Fibroblast of skin of abdomen (primary cell): ENCODE measurements at regions not wholly inside any gene's neighbourhood (a gene's known extent, or its start where the extent isn't known, plus 50 kb on each side); places are given as distances from the start of the nearest gene placed in this dataset.

ENCODE experiments used
- DNase-seq: peaks from one replicate; pipeline ENCODE4 v3.0.0-alpha.2; 2013

DNA sequence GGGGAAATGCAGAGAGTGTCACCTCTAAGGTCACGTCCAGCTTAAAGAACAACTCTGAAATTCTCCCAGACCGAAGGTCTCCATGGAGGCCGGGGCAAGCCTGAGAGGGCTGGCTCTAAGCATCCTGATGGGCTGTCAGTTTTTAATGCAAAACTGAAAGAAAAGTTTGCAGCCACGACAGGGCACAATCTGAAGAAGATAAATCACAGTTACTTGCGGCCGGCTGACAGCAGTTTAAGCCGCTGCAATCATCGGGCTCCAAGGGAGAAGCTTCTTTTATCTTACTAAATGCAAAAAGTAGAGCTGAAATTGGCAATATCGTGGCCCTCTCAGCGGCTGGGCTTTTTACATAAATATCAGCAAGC lies 168.8 kb downstream of the CYLD start:
- DNase-seq, result no peak

DNA sequence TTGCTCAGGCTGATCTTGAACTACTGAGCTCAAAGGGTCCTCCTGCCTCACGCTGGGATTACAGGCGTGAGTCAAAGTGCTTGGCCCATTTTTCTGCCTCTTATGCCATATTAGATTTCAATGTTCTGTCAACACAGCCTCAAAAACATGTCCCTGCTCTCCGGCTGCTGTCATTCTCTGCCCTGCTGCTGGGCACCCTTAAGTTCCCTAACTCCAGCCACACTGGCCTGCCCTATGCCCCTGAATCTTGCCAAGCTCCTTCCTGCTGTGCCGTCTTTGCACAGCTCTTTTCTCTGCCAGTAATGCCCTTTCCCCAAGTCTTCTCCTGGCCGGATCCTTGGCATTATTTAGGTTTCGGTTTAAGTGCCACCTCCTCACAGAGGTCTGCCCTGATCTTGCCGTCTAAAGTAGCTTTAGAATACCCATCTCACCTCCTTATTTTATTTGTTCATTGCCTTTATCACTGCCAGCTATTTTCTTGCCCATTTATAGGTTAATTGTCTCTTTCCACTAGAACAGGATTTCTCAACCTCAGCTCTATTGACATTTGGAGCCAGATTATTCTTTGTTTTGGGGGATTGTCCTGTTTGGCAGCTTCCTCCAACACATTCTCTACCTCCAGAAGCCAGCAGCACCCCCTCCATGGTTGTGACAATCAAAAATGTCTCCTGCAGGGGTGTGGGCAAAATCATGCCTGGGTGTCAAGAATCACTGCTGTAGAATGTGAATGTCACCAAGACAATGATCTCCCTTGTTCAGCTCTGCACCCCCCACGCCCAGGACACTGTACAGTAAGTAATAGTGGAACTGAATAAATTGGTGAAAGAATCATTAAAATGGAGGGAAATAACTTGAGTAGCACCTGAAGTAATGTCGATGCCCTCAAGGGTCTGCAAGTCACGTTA lies 168.2 kb downstream of the CYLD start:
- no peak for DNase-seq

DNA sequence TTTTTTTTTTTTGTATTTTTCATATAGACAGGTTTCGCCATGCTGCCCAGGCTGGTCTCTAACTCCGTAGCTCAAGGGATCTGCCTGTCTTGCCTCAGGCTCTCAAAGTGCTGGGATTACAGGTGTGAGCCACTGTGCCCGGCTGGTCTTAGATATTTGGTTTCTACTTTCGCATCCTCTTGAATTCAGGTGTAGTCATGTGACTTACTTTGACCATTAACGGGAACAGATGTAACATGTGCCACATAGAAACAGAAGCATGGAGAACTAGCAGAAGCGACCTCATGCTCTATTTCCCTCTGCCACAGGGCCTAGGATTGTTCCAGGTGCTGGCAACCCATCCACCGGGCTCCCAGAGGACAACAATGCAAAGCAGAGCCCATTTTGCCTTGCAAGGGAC lies 166.6 kb downstream of the CYLD start:
- no peak for DNase-seq

DNA sequence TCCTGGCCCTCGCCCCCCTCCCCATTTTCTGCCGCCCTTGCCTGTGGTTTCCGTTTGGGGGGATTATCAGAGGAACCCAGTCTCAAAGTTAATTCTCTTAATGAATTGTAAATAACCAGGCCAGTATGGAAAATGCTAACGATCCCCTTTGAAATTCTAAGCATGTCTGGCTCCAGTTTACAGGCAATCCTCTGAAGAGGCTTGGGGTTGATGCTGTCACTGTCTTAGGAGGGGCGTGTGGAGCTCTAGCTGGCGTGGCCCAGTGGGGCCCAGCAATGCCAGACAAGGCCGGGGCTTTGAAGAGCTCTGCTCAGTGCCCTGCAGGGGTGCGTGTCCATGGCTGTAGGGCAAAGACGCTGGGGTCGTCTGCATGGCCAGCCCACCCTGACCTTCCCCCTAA lies 164.6 kb downstream of the CYLD start:
- no peak for DNase-seq

DNA sequence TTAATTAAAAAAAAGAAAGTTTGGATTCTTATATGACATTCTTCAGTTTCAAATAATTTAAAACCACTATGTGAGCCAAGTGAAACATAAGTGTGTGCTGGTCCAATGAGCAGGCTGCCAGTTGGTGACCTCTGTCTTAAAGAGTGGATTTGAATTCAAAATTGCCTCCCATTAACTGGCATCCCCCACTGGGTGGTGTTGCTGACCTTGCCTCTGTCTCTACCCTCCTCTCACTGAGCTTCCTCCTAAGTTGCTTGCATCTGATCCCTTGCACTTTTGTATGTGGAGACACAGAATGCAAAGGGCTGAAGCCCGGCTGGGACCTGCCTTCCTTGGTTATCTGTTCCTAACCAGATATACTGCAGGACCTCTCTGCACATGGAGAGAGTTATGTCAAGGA lies 160.6 kb downstream of the CYLD start:
- DNase-seq, result no peak

DNA sequence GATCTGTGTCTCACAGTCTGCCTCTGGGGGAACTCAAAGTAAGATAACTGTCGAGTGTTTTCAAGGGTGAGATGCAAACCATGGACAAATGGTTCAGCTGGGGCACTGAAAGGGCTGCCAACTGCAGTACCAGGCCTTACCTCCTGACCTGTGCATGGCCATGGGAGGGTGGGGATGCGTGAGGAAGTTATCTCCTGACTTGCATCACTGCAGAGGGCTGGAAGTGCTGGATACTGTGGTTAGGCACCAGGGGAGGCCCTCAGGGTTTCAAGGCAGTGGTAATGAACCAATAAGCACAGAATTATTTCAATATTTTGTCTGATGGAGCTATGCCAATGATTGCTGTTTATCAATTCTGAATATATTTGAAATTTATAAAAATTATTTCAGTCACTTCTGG lies 159.2 kb downstream of the CYLD start:
- no peak for DNase-seq

DNA sequence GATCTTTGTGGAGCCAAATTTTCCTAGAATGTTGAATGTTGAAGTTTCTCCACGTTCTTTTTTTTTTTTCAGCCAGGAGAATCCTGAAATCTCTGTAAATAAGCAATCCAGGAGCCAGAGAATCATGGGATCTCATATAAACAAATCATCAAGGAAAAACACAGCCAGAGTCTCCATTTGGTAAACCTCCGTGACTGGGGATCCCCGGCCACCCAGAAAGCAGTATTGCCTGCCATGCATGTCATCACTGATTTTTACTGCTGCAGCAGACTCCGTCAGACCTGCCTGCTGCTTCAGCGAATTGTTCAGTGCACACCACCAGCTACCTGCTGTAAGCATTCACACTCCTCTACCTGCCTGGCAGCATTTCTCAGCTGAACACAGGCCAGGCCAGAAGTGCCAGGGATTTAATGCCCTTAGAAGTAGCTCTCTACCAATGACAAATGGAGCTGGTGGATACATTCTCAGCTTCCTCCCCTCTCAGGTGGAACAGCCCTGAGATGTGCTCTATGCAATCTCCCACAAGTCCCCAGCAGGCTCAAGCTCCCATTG lies 158.6 kb downstream of the CYLD start:
- no peak for DNase-seq

DNA sequence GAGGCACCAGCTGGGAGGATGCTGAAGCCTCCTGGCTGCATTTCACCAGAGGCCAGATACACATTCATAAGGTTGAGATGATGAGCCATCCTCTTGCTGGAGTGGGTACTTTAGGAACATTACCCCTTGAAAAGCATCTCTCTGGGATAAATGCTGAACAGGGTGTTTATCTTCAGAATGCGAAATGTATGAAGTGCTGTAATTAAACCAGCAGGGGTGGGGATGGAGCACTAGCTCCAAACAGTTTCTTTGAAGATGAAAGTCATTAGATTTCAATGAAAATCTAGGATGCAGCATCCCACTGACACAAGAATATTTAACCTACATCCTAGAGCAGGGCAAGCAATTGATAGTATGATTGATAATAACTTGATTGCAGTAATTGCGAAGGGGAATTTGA lies 158.1 kb downstream of the CYLD start:
- DNase-seq, result no peak

DNA sequence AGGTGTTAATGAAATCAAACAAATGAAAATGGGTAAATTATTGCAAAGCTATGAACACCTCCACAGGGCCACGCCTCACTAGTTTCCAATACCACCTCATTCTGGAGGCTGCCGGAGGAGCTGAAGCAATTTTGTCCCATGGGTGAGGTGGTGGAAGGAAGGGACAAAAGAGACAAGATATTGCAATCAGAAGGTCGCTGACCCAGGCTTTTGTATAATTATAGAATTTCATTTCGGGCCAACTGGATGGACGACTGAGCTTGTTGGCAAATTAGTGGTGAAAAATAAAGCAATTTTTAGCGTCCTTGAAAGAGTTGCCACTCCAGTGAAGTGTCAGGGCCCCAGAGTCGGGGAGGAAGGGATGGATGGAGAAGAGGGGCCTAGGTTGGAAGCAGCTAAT lies 147.9 kb downstream of the CYLD start:
- no peak for DNase-seq

DNA sequence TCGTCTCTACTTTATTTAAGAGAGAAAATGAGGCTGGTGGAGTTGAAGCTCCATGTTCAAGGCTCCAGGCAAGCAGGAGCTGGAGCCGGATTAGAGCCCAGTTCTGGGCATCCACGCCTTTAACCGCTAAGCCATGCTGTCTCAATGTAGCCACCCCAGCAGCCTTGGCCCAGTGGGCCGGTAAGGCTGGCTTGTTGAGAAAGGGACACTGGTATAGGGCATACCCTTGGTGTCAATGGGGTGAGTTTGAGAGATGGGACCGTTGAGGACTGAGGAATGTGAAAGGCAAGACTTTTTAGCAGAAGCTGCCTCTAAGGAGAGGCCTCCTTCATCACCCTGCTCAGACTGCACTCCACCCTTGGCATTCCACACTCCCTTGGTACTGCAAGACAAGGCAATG lies 147.4 kb downstream of the CYLD start:
- no peak for DNase-seq

DNA sequence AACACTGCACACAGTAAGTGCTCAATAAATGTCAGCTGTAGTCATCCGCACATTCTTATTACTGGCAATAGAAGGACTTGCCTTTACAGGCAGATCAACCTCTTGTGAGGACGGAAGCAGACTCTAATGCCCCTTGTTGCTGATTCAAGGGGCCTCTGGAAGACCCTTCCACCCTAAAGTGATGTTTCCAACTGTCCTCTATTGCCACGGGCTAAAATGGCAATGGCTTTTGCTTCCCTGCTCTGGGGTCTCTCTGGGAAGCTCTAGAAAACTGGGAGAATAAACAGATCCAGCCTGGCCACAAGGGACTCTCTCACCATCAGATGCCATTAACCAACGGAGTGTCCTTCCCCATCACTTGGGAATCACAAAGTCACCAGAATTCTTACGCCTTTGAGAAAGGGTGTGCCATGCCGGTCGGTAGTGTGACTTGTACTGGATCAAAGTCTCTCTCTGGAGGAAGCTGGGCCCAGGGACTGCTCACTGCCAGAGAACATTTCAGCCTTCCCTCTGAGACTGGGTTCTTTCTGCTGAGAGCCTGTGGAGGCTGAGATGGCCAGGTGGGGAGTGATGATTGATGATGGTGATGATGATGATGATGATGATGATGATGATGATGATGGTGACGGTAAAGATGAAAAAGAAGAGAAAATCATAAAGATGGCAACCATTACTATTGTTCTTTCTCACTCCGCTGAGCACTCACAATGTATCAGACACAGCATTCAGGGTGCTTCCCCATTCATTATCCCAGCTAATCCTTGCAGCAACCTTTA lies 146.8 kb downstream of the CYLD start:
- DNase-seq, result no peak

DNA sequence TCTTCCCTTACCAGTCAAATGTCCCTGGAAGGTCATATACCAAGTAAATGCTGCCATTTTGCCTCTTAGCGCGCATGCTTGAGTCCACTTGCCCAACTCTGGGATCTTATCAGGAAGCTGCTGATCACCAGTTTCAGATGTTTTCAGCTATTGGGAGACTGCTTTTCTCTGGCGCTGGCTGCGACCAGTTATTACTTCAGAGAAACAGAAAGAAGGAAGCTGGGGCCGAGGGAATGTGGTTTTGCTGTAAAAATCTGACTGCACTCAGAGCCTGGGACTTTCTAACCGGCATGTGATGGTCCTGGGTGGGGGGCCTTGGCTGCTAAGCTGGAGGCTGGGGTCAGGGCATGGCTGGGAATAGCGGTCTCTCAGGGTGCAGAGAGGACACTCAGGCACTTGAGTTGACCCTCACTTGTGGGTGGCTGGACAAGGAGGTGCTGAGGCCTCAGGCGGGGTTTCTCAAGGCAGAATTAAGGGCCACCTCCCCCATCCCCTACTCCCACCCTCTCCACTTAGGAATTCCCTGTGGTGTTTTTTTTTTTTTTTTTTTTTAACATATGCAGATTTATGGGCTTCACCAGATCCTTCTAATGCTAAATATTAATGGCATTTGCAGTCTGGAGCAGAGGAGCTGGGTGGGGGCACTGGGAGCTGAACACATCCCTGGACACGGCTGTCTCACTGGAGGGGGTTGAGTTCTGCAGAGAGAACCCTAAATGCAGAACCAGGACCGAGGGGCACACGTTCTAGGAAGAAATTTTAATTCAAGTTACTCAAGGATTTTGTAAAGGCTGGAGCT lies 145.8 kb downstream of the CYLD start:
- DNase-seq, result no peak

DNA sequence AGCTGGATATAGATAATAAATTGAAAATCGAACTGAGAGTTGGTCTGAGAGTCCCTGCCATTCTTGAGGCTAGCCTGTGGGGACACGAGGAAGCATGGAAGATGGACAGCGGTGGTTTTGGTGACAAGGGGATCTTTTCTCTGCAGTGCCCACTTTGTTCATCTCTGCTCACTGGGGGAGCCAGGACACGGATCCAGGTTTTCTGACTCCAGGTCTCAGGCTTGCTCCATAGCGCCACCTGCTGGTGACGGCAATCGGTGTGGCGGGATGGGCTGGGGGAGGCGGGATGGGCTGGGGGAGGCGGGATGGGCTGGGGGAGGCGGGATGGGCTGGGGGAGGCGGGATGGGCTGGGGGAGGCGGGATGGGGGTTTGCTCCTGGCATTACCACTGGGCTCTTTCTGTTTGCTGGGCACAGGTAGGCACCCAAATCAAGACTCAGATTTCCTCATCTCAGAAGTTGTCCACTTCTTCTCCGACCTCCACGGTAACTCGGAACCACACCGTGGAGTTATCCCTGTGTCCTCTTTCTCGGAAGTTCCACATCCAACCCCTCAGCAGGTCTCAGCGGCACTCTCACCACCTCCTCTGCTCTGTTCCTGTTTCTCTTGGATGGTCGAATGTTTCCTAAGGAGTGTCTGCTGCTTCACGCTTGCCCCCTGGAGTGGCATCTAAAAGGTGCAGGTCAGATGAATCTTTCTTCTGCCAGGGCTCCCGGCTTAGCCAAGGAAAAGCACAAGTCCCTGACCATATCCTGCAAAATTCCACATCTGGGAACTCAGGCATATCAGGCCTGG lies 142.4 kb downstream of the CYLD start:
- no peak for DNase-seq

DNA sequence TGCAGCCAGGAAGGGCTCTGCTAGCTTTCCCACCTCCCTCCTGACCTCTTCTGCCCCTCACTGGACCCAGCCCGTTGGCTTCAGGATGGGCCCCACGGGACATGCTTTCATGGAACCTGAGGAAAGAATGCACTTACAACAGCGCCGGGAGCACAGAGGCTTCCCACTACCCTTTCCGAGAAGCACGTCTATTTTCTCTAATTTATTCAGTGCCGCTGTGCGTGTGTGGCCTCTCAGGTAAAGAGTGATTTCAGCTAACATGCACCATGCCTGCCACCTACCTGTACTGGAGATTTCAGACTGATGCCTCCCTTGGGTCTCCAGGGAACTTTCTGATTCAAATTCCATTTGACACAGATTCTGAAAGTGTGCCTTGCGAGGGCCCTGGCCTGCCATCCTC lies 140.1 kb downstream of the CYLD start:
- no peak for DNase-seq

DNA sequence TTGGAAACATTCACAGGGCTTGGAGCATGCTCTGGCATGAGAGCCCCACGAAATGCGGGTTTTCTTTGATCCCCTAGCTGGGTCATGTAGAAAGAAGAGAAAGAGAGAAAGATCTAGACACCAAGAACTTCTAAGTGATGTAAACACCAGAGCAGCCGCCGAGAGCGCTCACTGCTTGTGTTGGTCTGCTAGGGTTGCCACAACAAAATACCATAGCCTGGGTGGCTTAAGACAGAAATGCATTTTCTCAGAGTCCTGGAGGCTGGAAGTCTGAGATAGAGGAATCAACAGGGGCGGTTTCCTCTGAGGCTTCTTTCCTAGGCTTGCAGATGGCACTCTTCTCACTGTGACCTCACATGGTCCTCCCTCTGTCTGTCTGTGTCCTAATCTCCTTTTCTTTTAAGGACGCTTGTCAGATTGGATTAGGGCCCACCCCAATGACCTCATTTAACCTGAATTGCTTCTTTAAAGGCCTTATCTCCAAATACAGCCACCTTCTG lies 139.5 kb downstream of the CYLD start:
- DNase-seq, result no peak

DNA sequence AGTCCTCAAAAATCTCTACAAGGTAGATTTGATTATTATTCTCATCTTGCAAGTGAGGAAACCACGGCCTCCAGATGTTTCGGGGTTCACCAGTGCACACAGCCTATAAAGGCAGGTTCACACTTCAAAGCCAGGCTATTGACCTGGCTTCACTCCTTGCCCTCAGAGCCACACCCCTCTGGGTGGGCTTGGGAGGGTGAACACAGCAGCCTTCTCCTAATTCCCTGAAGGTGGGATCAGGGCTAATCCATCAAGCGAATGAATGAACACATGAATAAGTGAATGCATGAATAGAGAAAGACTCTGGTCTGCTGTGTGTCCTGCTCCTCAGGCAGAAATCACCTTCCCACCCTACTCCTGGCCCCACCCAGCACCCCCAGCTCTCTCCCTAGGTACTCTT lies 139.0 kb downstream of the CYLD start:
- DNase-seq, result no peak

DNA sequence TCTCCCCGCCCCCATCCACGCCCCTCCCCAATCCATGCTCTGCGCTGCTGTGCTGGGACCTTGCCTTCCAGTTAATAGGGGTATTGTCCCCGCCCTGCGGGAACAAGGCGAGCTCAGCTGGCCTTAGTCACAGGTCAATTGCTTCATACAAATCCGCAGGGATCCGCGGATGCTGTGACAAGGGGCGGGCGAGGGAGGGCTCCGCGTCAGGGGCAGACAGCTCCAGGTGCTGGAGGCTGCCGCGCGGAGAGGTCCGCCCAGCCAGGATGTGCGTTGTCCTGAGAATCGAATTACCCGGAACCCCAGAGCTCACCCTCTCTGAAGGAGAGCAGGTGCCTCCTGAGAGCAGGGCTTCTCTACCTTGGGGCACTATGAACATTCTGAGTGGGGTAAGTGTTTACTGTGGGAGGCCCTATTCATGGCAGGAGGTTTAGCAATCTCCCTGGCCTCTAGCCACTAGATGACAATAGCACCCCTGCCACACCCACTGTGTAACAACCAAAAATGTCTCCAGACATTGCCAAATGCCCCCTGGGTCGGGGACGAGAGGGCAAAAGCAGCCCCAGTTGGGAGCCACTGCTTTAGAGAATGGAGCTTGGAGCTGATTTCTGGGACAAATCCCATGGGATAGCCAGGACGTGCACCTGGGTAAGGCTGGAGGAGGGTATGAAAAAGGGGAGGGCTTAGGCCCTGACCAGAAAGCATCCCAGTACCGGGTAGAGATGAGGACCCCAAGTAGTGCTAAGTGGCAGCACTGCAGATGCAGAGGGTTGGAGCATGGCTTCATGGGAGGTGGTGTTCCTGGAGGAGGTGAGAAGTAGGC lies 138.2 kb downstream of the CYLD start:
- no peak for DNase-seq

DNA sequence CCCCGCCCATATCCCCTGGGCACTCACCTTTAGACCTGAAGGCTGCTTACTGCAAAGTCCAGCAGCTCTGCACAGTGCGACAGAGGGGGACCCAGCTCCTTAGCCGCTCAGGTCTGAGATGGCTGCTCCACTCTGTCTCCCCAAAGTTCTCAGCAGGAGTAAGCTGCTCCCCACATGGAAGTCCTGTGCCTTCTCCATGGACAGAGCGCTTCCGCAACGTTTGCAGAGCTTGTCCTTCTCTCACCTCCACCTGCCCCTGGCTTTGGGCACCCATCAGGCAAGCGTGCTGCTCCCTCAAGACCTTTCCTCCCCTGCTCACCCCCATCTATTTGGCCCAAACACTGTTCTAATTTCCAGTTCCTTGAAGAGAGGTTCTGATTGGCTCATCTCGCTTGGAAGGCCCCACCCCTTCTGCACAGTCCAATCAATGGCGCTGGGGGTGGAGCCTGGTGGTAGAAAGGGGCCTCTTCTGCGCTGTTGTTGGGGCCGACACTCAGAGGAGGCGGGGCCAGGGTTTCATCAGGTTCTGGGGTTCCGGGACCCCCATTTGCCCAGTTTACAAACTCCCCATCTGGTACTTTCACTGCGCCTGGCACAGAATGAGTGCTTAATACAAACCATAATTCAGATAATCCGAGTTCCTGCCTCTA lies 137.2 kb downstream of the CYLD start:
- DNase-seq, result no peak

DNA sequence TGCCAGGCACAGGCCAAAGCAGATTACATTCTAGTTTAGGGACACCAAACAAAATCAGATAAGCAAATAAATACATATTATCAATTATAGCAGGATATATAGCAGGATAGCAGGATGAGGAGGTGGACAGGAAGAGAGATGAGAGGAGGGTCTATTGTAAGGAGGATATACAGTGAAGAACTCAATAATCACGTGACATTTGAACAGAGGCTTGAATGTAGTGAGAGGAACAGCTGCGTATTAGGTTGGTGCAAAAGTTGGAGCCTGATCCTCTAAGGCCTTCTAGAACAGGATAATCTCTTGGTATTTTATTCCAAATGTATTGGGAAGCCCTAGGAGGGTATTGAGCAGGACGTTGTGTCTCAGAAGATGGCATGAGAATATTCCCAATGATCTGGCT lies 136.7 kb downstream of the CYLD start:
- no peak for DNase-seq

DNA sequence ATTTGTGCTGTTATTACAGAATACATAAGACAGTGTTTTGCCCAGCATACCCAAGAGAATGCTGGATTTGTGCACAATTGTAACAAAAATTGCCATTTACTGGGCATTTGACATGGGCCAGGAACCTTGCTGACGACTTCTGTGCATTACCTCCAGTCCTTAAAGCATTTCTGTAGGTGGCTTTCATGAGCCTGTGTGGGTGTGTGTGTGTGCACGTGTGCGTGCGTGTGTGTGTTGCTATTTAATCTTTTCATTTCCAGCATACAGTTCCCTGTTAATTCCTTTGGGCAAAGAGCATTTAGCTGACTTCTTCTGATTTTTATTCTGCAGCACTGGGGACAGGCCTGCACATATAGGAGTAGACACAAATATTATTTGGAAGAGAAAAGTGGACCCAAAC lies 134.4 kb downstream of the CYLD start:
- DNase-seq, result no peak

DNA sequence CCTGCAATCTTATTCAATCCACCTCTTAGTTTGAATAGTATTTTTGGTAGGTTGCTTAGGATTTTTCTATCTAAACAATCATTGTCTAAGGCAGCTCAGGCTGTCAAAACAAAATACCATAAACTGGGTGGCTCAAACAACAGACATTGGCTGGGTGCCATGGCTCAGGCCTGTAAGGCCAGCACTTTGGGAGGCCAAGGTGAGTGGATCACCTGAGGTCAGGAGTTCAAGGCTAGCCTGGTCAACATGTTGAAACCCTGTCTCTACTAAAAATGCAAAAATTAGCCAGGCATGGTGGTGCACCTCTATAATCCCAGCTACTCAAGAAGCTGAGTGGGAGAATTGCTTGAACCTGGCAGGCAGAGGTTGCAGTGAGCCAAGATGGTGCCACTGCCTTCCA lies 126.7 kb downstream of the CYLD start:
- DNase-seq, result no peak
